B cell (primary cell): ENCODE measurements at regions not wholly inside any gene's neighbourhood (a gene's known extent, or its start where the extent isn't known, plus 50 kb on each side); places are given as distances from the start of the nearest gene placed in this dataset.

Experiments used
- ATAC-seq: fragments of 200-7000 bp; cut with Tn5 transposase; one replicate; pipeline ENCODE4 v1.10.0; 2021; ENCODE audit warnings: low read depth, mild to moderate bottlenecking, moderate number of reproducible peaks, moderate library complexity
- CTCF ChIA-PET: fragments of 350-600 bp; sonication (Branson Sonifier 250); formaldehyde crosslinking; loops from one replicate; lab custom pipeline; 2021; ENCODE audit warnings: antibody characterized with exemption, inconsistent platforms; lab: Charles Lee
- POLR2A ChIA-PET: fragments of 350-600 bp; sonication (Branson Sonifier 250); formaldehyde crosslinking; loops from one replicate; lab custom pipeline; 2021; ENCODE audit warnings: antibody characterized with exemption; lab: Charles Lee
- DNase-seq: peaks from one replicate; pipeline ENCODE4 v3.0.0; 2013
- H2AFZ ChIP-seq: 2 replicates; pipeline ENCODE4 v1.6.1; 2012; ENCODE audit warnings: mild to moderate bottlenecking, low read depth, low read length; ENCODE audit not compliant: insufficient read depth, poor library complexity, severe bottlenecking
- H3K27ac ChIP-seq, 2 donors: 1 replicate in 1 of 2; 2 replicates in 1 of 2; pipeline ENCODE4 v1.5.1; 2012 to 2013; ENCODE audit warnings: low read length in 2 of 2, mild to moderate bottlenecking in 2 of 2, moderate library complexity in 1 of 2
- H3K27me3 ChIP-seq, 4 experiments: fragments of 200-600 bp in 1 of 4; sonication (generic) in 1 of 4; replicated peaks in 1 of 4; 1 replicate in 2 of 4; 2 replicates in 2 of 4; pipeline versions ENCODE4 v1.6.1 to v1.7.0; 2013 to 2016; ENCODE audit warnings: low read length in 3 of 4, mild to moderate bottlenecking in 2 of 4, mixed read lengths in 1 of 4, moderate library complexity in 1 of 4; ENCODE audit not compliant: insufficient read depth in 4 of 4, control insufficient read depth in 3 of 4; ENCODE audit errors: control extremely low read depth in 1 of 4
- H3K36me3 ChIP-seq, 2 experiments: replicated peaks in 1 of 2; 1 replicate in 1 of 2; 2 replicates in 1 of 2; pipeline versions ENCODE4 v1.6.1 to v1.7.1; 2013; ENCODE audit warnings: low read length in 1 of 2; ENCODE audit not compliant: insufficient read depth in 2 of 2, control insufficient read depth in 1 of 2; ENCODE audit errors: control extremely low read depth in 1 of 2, extremely low read depth in 1 of 2
- H3K4me1 ChIP-seq, 2 donors: fragments of 200-600 bp in 1 of 2; sonication (generic) in 1 of 2; 1 replicate in 1 of 2; 2 replicates in 1 of 2; pipeline versions ENCODE4 v1.5.1 to v1.6.1; 2013 to 2017; ENCODE audit warnings: low read length in 2 of 2; ENCODE audit not compliant: control insufficient read depth in 2 of 2, insufficient read depth in 2 of 2
- H3K4me2 ChIP-seq: replicated peaks from 2 replicates; pipeline ENCODE3; 2012; ENCODE audit warnings: mild to moderate bottlenecking, low read depth, low read length; ENCODE audit not compliant: poor library complexity, severe bottlenecking
- H3K4me3 ChIP-seq, 5 experiments: fragments of 200-600 bp in 1 of 5; sonication (generic) in 1 of 5; 1 replicate in 3 of 5; 2 replicates in 2 of 5; pipeline versions ENCODE4 v1.5.1 to v1.7.0; 2011 to 2016; ENCODE audit warnings: low read length in 4 of 5, mild to moderate bottlenecking in 4 of 5, low read depth in 2 of 5, control low read depth in 1 of 5, moderate library complexity in 1 of 5; ENCODE audit not compliant: insufficient read depth in 1 of 5; ENCODE audit errors: control extremely low read depth in 1 of 5, extremely low read depth in 1 of 5
- H3K79me2 ChIP-seq: fragments of 200-600 bp; sonication (generic); one replicate; pipeline ENCODE4 v1.6.0; 2016; ENCODE audit warnings: low read length; ENCODE audit not compliant: control insufficient read depth, insufficient read depth
- H3K9ac ChIP-seq: fragments of 200-600 bp; sonication (generic); 2 replicates; pipeline ENCODE4 v1.6.1; 2017; ENCODE audit warnings: mild to moderate bottlenecking, low read length, moderate library complexity
- H3K9me3 ChIP-seq, 3 donors: one replicate each; pipeline versions ENCODE4 v1.6.1 to v1.7.1; 2013; ENCODE audit warnings: low read length in 2 of 3; ENCODE audit not compliant: control insufficient read depth in 2 of 3, insufficient read depth in 1 of 3; ENCODE audit errors: control extremely low read depth in 1 of 3
- H4K20me1 ChIP-seq: 2 replicates; pipeline ENCODE4 v1.6.0; 2012; ENCODE audit warnings: mild to moderate bottlenecking, low read length; ENCODE audit not compliant: insufficient read depth, control insufficient read depth, poor library complexity, severe bottlenecking
- H3K27ac Mint-ChIP-seq: one replicate; pipeline ENCODE4 v1.8.0; 2021; ENCODE audit warnings: mixed read lengths
- H3K27me3 Mint-ChIP-seq: one replicate; pipeline ENCODE4 v1.8.0; 2021; ENCODE audit warnings: mixed read lengths
- H3K4me1 Mint-ChIP-seq: one replicate; pipeline ENCODE4 v1.8.0; 2021; ENCODE audit warnings: mixed read lengths
- H3K4me3 Mint-ChIP-seq: one replicate; pipeline ENCODE4 v1.8.0; 2021; ENCODE audit warnings: mixed read lengths
- H3K9me3 Mint-ChIP-seq: one replicate; pipeline ENCODE4 v1.8.0; 2022; ENCODE audit warnings: mixed read lengths; ENCODE audit not compliant: insufficient read depth
- EZH2 ChIP-seq: IDR thresholded peaks from 2 replicates; pipeline ENCODE4 v1.6.1; 2012; ENCODE audit warnings: borderline replicate concordance, low read depth, mild to moderate bottlenecking, moderate library complexity, low read length; ENCODE audit not compliant: insufficient read depth, poor library complexity, severe bottlenecking
- WGBS: methylation state at CpG from one replicate; pipeline ENCODE4 v1.1.5; 2013; ENCODE audit warnings: missing lambda C conversion rate; ENCODE audit not compliant: insufficient coverage; 5-methylcytosine and 5-hydroxymethylcytosine counted together
- intact Hi-C: fragments of 100-400 bp; cut with micrococcal nuclease; formaldehyde crosslinking; loops from one replicate; pipeline ENCODE4 v1.10.0; 2022
- TF ChIP-seq, protein P1 (sequence below): fragments of 200-600 bp; IDR thresholded peaks from one replicate; pipeline ENCODE4 v1.8.0; 2022; ENCODE audit warnings: antibody characterized with exemption, mild to moderate bottlenecking

DNA sequence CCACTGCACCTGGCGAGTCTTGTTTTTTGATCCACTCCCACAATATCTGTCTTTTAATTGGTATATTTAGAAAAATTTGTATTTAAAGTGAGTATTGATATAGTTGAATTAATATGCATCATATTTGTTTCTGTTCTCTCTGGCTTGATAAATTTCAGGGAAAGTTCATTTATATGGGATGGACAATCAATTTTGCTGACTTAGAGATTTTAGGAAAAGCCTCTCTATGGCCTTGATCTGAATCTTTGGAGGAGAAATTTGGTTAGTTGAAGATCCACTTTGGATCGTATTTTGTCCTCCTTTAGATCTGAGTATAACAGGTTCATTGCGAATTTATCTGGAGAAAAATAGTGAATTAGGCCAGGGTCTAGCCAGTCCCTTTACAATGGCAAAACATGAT lies 67.2 kb downstream of the SPRY2 start:
- H3K9me3 ChIP-seq, result peaks cover 0 to 4% (median 0%) of the 10 kb centered on the region in 3 donors
- no peak overlapping the region for H2AFZ ChIP-seq
- CTCF ChIA-PET, result no interaction called here
- H3K36me3 ChIP-seq, result no peaks in the 10 kb centered on the region
- 100% methylated on average over 1 of the region's 3 CpGs for WGBS
- Mint-ChIP-seq H3K4me1 (no peaks in the 10 kb centered on the region), H3K27me3 (no peaks in the 10 kb centered on the region), H3K27ac (no peak overlapping the region), H3K9me3 (peaks cover 3% of the 10 kb centered on the region), H3K4me3 (no peak overlapping the region)
- H3K4me2 ChIP-seq, result no peak overlapping the region
- H3K4me3 ChIP-seq, result no peak overlapping the region
- DNase-seq, result no peak
- no peak for TF ChIP-seq EZH2
- TF ChIP-seq, protein P1, sequence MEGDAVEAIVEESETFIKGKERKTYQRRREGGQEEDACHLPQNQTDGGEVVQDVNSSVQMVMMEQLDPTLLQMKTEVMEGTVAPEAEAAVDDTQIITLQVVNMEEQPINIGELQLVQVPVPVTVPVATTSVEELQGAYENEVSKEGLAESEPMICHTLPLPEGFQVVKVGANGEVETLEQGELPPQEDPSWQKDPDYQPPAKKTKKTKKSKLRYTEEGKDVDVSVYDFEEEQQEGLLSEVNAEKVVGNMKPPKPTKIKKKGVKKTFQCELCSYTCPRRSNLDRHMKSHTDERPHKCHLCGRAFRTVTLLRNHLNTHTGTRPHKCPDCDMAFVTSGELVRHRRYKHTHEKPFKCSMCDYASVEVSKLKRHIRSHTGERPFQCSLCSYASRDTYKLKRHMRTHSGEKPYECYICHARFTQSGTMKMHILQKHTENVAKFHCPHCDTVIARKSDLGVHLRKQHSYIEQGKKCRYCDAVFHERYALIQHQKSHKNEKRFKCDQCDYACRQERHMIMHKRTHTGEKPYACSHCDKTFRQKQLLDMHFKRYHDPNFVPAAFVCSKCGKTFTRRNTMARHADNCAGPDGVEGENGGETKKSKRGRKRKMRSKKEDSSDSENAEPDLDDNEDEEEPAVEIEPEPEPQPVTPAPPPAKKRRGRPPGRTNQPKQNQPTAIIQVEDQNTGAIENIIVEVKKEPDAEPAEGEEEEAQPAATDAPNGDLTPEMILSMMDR, result no peak
- no peaks in the 10 kb centered on the region for H3K79me2 ChIP-seq
- H3K27ac ChIP-seq, result no peak overlapping the region
- H3K27me3 ChIP-seq, result no peaks in the 10 kb centered on the region
- H4K20me1 ChIP-seq, result no peaks in the 10 kb centered on the region
- ATAC-seq, result no peak
- POLR2A ChIA-PET, result no interaction called here
- H3K4me1 ChIP-seq, result no peaks in the 10 kb centered on the region
- intact Hi-C loops, result no loop called here
- no peak overlapping the region for H3K9ac ChIP-seq

DNA sequence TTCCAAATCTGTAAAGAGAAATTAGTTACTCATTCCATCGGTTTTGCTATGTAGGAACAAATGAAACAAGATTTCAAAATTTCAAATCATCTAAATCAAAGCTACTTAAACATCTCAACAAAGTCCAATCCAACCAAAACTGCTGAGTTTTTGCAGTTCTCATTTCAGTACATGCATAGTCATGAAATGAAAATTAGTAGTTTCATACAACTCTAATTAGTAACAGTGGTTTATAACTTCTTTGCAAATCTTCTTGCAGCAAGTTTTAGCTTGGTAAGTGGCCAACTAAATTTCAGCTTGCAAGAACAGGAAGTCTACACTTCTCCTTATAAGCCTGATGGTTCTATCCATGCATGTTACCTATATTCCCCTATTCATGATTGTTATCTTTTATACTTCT lies 75.6 kb downstream of the SPRY2 start:
- ChIA-PET POLR2A (no interaction called here), CTCF (no interaction called here)
- no peaks in the 10 kb centered on the region for H3K79me2 ChIP-seq
- Mint-ChIP-seq H3K27me3 (no peaks in the 10 kb centered on the region), H3K4me1 (no peaks in the 10 kb centered on the region), H3K4me3 (no peak overlapping the region), H3K9me3 (peaks cover 2% of the 10 kb centered on the region), H3K27ac (no peak overlapping the region)
- no peaks in the 10 kb centered on the region for H4K20me1 ChIP-seq
- no peak overlapping the region for H3K27ac ChIP-seq
- H3K4me2 ChIP-seq, result no peak overlapping the region
- ATAC-seq (no peak), DNase-seq (no peak)
- H3K9me3 ChIP-seq, result peaks cover 0 to 12% (median 2%) of the 10 kb centered on the region in 3 donors
- TF ChIP-seq EZH2, result no peak
- TF ChIP-seq, protein P1, result no peak
- no peaks in the 10 kb centered on the region for H3K36me3 ChIP-seq
- WGBS, result no CpG with 5 or more reads among the region's 1 CpG
- H2AFZ ChIP-seq, result no peak overlapping the region
- intact Hi-C loops, result no loop called here
- no peaks in the 10 kb centered on the region for H3K4me1 ChIP-seq
- H3K4me3 ChIP-seq, result no peak overlapping the region
- H3K9ac ChIP-seq, result no peak overlapping the region
- H3K27me3 ChIP-seq, result no peaks in the 10 kb centered on the region
